HG02884 (cell line): ENCODE measurements at regions not wholly inside any gene's neighbourhood (a gene's known extent, or its start where the extent isn't known, plus 50 kb on each side); places are given as distances from the start of the nearest gene placed in this dataset.
"Not testable (repeated sequence)": the region's sequence is repeated elsewhere in the genome, so short reads cannot be mapped to it uniquely, and the experiment has no call there.

ENCODE experiments used
- ATAC-seq: cut with Tn5 transposase; IDR thresholded peaks from one replicate; pipeline ENCODE4 v1.9.1; 2021; ENCODE audit warnings: mild to moderate bottlenecking, moderate library complexity; ENCODE audit not compliant: unreplicated experiment

DNA sequence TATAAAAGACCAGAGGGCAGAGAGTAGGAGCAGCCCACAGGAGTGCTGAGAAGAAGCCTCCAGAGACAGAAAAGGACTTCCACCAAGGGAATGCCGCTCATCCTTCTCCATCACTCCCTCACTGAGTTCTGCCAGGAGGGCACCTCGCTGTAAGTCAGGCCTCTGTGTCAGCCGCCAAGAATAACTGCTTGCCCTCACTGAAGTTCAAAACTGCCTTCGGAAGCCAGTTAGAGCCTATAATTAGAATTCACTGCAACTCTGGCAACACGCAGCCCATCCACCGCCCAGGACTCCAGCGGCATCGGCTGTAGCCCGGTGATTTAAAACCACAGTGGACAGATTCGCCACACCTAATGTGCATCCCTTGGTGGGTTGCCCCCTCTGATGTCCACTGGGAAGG is 281.8 kb upstream of the ZNF507 start:
- no peak for ATAC-seq

DNA sequence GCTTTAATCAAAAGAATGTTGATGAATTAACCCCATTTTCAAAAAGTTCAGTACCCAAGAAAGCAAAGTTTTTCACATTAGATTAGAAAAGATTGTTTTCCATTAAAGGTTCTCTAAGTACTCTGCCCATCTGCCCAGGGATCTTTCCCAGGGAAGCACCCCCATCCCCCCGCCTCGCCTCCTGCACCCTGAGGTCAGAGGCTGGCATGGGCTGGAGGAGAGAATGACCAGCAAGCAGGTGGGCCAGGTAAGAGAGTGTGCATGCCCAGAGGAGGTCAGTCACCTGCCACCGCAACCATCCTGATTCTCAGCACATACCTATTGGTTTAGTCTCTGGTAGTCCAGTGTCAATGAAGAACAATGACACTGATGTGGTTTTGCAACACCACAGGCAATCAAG is 279.4 kb upstream of the ZNF507 start:
- no peak for ATAC-seq

DNA sequence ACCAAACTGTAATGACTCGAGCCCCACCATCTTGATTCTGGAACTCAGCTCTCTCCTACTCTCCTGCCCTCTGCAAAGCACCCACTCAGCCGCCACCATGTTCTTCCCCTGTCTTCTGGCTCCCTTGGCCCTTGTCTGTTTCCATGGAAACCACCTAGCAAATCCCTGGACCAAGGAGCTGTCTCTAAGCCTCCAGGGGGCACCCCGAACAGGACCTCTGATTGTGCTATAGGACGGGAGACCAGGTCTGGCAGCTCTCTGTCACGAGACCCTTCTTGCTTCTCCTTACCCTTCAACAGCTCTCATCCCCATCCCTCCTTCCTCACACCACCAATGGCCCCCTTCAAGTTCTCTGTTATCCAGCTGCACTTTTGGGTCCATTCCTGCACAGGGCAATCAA is 277.7 kb upstream of the ZNF507 start:
- ATAC-seq, result no peak

DNA sequence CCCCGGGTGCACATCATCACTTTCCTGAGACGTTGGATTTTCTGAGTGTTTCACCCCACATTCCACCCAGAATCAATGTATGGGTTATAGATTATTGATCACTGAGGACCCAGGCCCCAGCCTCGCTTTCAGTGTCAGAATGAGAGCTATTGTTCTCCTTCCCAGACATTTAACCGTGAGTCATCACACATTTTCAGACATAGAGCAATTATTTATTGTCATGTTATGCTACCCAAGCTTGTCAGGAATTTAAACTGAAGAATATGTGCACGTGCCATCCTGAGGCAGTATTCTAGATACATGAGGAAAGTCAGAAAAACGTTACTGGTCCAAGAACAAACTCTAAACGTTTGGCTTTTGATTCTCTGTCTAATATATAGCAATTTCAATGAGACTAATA is 276.6 kb upstream of the ZNF507 start:
- ATAC-seq, result no peak

DNA sequence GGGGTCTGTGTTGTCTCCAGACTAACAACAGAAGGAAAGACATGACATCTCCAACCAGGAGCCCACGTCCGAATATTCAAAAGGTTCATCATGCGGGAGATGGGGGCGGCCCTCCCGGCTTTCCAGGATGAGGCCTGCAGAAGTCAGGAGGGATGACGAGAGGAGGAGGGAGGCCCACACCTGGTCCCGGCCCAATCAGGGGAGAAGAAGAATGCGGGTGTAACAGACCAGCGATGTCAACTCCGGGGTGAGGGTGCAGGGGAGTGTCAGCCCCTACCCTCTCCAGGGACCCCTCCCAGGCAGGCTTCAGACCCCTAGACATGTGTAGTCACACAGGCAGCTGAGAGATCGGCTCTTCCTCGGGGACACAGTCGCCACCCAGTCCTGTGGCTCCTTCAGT is 275.3 kb upstream of the ZNF507 start:
- no peak for ATAC-seq

DNA sequence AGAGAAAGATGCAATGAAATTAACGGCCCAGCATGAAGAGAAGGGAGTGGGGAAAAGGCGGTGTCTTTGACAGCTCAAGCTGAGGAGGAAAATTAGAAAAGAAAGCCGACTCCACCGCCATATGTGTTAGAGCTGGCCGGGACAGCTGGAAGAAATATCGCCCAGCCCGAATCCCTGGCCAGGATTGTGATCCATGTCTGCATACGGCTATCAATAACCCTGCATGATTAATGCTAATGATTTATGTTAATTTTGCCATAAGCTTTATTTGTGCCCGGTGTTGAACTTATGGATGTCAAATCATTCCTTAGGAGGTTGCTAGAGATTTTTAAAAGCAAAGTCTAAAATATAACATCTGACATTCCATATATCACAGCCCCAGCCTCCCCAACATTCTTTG is 263.4 kb upstream of the ZNF507 start:
- no peak for ATAC-seq

DNA sequence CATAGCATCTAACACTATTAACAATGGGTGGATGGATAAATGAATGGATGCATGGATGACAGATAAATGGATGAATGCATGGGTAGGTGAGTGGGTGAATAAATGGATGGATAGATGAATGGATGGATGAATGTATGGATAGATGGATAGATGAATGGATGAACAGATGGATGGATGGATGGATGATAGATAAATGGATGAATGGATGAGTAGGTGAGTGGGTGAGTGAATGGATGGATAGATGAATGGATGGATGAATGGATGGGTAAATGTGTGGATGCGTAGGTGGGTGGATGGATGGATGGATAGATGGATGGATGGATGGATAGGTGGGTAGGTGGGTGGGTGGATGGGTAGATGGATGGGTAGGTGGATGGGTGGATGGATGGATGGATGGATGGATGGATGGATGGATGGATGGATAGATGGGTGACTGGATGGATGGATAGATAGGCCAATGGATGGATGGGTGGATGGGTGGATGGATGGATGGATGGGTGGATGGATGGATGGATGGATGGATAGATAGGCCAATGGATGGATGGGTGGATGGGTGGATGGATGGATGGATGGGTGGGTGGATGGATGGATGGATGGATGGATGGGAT is 260.6 kb upstream of the ZNF507 start:
- ATAC-seq, result not testable (repeated sequence)

DNA sequence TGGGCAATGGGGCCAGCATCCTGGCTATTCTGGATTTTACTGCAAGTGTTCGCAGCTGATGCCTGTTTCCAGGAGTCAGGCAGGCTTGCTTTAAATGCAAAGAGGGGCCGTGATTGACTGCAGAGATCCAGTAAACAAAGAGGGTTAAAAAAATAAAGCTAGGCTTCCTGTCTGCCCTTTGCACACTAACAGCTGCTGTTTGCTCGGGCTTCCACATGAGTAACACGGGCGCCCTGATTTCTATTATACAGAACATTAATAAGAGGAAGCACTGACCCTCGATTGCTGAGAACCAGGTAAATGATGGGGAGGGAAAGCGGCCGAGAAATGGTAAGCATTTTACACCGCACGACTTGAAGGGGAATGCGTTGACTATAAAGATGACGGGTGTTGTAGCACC is 254.2 kb upstream of the ZNF507 start:
- no peak for ATAC-seq

DNA sequence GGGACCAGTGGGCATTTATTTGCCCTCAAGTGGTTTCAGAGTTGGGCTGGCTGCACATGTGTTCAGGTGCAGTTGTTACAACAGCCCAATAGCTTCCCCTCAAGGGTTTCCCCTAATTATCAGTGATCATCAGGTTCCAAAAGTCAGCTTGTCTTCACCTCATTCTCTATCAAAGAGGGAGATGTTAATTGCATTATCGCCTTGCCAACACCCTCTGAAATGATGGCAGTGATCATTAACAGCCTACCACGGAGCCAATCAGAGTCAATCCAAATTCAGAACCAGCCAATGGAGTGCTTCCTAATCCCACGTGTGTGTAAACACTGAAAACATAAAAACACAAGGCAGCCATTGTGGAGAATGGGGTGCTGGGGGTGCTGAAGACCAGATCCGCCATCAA is 248.4 kb upstream of the ZNF507 start:
- no peak for ATAC-seq

DNA sequence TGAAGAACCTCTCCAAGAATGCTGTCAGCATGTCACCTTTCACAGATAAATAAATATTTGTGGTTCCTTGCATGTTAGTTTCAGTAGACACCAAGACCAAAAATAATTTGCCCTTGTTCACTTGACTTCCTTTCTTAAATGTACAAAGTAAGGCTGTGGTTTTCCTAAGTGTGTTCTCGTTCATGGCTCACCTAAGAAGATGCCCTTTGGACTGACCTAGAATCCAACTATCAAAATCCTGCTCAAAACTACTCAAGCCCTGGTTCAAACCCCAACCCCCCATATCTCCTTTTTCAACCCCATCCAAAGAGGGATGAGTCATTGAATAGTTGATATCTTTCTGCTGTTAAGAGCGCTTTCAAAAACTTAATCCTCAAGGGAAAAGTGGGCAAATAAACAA is 247.8 kb upstream of the ZNF507 start:
- no peak for ATAC-seq

DNA sequence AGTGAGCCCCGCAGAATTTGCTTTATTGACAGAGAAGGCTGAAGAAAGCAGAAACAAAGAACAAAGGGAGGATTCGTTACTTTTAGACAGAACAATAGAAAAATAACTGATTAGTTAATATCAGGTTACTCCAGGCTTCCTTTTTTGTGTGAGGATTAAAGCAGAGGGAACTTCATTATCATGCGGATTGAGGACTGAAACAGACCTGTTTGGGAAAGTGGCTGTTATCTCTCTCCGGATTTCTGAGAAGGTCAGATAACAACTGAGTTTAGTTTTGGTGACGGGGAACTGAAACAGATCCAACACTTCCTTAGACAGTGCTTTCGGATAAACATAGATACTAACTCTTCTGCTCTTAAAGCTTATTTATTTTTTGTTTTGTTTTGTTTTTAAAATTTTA is 246.4 kb upstream of the ZNF507 start:
- no peak for ATAC-seq

DNA sequence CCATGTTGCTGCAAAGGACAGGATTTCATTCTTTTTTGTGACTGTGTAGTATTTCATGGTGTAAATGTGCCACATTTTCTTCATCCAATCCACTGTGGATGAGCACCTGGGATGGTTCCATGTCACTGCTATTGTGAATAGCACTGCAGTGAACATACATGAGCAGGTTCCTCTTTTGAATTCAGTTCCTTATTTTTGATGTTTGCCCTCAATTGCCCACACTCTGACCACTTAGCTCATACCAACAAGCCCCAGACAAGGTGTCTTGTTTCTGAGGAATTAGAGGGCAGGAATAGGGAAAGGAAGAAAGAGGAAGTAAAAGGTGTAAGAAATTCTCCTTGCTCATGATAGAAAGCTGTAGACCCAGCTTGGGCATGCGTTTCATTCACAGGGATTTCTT is 244.2 kb upstream of the ZNF507 start:
- no peak for ATAC-seq

DNA sequence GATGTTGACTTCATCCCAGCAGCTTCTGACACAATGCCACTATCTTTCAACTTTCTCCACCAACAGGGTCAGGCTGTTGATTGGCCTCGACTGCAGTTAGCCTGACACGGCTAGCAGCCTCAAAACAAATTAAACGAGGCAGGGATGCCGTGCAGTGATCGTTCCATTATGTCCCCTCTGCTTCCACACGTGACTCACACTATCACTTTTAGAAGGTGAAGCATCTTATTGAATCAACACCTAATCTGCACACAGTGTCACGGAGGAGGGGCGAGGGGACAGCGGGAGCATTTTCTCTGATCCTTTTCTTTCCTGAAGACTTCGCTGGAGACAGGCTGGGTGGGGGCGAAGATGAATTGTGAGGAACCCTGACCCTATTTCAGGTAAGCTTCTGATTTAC is 241.9 kb upstream of the ZNF507 start:
- no peak for ATAC-seq

DNA sequence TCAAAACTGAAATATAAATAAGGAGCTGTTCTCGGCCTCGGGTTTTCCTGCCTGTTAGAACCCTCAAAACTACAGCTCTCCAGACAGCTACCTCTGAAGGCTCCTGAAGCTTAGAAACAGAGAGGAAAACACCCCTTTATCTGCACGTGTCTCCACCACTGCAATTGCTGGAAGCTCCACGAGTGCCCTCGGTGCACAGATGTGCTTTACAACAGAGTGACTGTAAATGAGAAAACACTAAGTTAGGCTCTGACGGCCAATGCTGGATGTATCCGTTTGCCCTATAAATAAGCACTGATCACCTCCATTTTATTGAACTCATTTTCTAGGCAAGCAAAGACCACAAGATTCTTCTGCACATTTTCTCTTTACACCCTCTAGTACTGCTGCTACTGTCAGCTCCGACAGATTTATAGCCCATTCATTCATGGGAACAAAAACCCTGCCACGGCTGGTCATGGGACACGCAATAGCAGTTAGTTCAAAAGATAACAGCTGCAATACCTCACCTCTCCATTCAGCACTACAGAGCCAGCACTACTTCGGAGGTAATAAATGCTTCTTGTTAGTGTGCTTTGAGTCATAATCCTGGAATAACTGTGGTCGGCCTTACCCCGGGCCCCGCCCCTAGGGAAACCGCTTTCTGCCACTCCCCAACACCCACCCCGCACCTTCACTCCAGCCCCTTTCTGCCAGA is 241.1 kb upstream of the ZNF507 start:
- ATAC-seq, result no peak

DNA sequence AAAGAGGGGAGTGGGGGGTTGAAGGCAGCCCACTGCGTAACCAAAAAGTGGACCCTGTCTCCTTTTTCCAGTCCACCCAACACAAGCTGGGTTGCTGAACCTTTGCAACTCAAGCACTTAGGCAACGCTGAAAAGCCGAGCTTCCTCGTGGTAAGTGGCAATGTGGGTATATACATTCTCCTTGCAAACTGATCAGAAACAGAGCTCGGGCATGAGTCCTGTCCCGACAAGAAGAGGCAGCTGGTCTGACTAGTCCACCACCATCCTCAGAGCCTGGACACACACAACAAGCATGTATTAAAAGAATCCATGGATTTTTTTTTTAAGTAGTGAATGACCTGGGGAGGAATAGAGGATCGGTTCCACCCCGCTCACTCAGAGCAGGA is 240.6 kb upstream of the ZNF507 start:
- ATAC-seq, result no peak

DNA sequence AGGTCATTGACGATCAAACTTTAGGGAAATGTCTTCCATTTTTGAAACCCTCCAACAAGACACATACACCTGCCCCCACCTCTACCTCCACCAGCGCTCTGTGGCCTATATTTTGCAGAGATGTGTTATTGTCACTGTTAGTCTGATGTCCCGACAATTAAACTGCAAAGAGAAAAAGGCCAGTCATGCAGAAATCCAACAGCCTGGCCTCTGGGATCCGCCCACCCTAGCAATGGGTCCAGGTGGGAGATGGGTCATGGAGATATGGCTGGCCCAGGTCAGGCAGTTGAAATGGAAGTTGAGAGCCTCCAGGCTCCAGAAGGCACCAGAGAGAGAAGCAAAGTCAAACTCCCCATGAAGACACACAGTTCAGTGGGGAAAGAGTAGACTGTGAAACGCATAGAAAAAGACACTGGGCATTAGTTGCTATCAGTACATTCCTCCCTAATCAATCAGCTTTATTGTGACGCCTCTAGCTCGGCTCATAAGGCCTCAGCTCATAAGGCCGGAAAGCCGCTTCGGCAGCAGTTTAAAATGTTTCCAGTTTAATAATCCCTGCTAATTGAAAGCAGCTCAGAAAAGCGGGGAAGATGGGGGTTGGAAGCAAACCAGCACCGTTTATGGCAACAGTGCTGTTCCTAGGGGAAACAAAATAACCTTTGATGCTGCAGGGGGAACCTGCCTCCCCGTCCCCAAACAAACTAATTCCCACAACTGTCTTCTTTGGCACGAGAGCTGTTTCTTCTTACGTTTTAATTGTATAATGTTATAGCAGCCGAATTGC is 239.7 kb upstream of the ZNF507 start:
- ATAC-seq, result no peak

DNA sequence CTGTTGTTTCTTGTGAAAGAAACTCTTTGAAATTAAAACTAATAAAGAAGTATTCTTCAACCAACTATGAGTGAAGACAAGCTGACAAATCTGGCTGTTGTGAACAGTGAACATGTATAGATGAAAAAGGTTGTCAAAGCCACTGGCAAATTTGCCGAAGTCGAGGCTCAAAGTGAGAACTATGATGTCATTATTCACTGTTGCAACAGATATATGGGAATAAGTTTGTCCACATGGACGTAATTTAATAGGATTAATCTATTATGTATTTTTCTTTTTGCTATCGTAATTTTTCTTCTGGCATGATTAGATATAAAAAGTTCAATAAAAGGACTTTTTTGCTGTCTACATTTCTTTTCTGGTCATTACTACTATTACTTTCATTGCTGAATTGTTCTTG is 223.2 kb upstream of the ZNF507 start:
- ATAC-seq, result no peak

DNA sequence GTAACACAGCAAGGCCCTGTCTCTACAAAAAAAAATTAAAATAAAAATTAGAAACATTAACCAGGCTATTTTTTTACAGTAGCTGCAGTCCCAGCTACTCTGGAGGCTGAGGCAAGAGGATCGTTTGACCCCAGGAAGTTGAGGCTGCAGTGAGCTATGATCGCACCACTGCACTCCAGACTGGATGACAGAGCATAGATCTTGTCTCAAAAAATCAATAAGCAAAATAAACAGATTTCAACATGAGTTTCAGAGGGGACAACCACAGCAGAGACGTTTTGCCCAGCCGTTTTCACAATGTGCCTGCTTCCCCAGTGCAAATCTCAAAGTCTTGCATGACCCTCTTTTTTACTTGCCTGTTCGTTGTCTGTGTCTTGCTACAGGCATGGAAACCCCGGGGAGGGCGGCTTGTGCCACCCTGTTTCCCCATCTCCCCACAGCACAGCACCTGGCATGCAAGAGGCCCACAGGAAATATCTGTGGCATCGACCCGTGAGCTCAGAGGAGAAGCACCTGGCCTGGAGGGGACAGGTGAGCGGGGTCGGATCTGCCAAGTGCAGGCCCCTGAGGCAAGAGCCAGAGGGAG is 222.0 kb upstream of the ZNF507 start:
- no peak for ATAC-seq

DNA sequence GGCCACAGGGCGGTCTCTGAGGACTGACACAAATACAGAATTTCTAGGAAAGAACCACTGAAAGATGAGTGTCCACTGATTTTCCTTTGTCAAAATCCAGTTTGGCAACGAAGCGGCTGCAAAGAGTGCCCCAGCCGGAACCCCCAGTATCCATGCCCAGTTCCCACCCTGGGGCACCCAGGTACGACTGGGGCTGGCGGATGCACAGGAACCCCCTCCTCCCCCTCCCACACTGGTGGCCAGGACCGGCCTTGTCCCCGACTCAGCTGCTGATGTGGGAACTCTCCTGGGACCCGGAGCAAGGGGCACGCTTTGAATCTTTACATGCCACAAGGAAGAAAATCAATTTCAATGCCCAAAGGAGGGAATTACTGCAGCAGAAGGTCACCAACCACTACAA is 220.8 kb upstream of the ZNF507 start:
- no peak for ATAC-seq

DNA sequence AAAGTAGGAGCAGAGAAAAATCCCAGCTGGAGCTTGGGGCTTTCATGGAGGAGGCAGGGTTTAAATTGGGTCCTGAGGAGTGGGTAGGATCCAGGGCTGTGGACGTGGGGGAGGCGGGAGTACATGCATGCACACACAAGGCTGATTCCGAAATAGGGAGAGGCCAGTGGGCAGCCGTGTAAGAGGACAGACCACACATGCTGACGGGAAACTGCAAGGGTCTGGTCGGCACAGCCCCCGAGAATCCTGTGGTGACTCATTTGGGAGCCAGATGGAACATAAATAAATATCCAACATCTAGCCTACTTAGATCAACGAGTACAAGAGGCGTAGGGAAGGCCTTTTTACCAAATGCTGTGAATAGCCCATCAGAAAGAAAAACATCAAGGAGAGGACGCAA is 216.3 kb upstream of the ZNF507 start:
- ATAC-seq, result no peak

DNA sequence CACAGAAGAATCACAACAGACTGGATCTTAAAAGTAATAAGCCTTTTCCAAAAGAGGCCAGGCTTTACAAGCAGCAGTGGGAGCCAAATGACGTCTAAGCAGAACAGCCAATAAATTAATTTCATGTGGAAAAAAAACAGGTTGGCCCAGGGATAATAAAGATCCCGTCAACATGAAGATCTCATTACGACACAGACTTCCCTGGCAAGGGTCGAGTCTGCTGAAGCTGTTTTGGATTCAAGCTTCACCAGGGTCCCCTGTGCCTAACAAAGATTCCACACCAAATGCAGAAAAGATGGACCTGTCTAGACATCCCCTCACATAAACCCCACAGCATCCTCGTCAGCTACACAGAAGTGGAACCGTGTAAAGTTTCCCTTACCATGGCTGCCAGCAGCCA is 215.1 kb upstream of the ZNF507 start:
- no peak for ATAC-seq

DNA sequence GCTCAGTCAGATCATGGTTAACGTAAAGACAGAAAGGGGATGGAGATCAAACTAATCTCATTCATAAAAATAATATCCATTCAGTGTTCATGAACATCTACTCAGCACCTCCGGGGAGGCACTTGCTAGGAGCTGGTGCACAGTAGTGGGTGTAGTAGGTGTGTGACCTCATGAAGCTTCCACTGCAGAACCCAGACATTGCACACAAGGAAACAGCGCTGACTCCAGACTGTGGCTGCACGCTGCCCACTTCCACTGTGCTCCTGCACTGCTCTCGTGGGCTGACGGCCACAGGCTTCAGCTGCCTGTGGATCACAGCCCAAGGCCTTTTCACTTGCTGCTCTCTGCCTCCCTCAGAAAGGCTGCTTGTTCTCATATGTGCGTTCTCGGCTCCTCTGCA is 214.4 kb upstream of the ZNF507 start:
- no peak for ATAC-seq
